NCI-H345 treated with DMSO at 0.1 percent for 48 hours (cell line): ENCODE measurements at regions not wholly inside any gene's neighbourhood (a gene's known extent, or its start where the extent isn't known, plus 50 kb on each side); places are given as distances from the start of the nearest gene placed in this dataset.

Experiments used
- DNase-seq: peaks from one replicate; lab custom pipeline; 2025; ENCODE audit not compliant: unreplicated experiment; lab: John Stamatoyannopoulos, UW

- DNase-seq: no peak
These were observed 349.9 kb downstream of the RPS24 start for GRCh38 chr10:78383378-78384048.

GRCh38 chr10:78384049-78384431 lies 350.4 kb downstream of the RPS24 start:
- DNase-seq: no peak

- DNase-seq: no peak
These were observed 351.9 kb downstream of the RPS24 start for GRCh38 chr10:78385599-78385998.

- no peak for DNase-seq
These were observed 352.8 kb downstream of the RPS24 start for GRCh38 chr10:78386509-78386908.

DNA sequence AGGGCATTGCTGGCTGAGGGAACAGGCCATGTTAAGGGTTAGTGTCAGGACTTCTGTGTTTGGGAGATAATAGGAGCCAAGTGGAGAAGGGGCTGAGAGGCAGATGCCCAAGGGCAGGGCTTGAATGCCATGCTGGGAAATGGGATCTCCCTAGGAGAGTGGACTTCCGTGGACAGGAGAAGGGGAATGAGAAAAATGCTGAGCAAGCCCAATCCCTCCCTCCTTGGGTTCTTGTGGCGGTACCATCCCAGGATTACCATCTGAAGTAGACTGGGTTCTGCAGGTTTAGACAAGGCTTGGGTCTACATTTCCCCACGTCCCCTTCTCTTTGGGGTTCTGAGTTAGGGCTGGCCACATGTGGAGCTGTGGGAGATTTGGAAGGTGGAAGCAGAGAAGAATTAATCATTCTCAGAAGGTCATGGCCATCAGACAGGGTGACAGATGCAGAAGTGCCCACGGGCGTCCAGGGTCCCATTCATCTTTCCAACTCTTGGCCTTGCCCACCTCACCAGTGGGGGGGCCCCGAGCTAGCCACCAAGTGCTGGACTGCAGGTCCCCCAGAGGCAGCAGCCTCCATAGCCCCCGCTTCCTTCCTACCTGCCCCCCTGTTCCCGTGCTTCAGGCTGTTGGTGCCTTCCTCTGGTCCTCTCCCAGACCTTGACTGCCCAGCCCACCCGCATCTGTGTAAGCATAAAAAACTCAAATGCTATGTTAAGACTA lies 354.8 kb downstream of the RPS24 start:
- DNase-seq: no peak

DNA sequence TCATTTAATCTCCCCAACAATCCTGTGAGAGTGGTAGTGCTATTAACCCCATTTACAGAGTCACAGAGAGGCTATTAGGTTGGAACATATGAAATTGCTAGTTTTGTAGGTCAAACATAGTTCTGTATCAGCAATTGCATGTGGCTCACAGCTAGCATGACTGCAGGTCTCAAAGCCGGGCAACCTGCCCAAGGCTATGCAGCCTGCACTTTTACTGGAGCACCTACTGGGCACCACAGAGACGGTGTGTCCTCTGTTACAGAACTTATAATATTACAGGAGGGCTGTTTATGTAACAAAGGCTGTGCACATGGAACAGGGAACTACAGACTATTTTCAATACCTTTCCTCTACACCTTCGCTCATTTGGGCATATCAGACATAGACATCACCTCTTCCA lies 355.8 kb downstream of the RPS24 start:
- no peak for DNase-seq

DNA sequence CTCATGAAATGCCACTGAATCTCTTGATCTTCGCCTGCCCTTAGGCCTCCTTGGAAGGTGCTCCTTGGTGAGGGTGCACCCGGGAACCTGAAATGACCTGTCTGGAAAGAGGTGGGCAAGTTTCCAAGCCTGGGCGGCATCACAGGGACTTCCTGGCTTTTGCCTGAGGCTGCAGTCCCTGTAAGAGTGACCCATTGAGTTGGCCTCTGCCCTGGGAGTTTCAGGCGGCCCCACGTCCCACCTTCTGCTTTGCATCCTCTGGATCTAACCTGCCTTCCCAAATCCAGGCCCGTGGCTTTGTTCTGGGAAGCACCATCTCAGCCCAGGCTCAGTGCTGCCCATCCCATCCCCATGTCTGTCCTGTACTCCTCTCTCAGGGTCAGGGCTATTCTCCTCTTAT lies 356.4 kb downstream of the RPS24 start:
- no peak for DNase-seq

GRCh38 chr10:78390817-78391216 lies 357.2 kb downstream of the RPS24 start:
- DNase-seq: no peak

GRCh38 chr10:78391585-78391984 lies 357.9 kb downstream of the RPS24 start:
- DNase-seq: no peak

- no peak for DNase-seq
These were observed 358.5 kb downstream of the RPS24 start for GRCh38 chr10:78392197-78392596.

- DNase-seq: no peak
These were observed 359.4 kb downstream of the RPS24 start for GRCh38 chr10:78393094-78393493.

- no peak for DNase-seq
These were observed 360.4 kb downstream of the RPS24 start for GRCh38 chr10:78394047-78394446.

DNA sequence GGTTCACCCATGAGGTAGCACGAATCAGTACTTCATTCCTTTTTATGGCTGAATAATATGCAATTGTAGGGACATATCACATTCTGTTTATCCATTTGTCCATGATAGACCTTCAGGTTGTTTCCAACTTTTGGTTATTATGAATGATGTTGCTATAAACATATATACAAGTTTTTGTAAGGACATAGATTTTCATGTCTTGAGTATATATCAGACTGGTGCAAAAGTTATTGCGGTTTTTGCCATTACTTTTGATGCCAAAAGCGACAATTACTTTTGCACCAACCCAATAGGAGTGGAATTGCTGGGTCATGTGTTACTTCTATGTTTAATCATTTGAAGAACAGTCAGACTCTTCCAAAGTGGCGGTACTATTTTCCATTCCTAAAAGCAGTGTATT lies 361.5 kb downstream of the RPS24 start:
- DNase-seq: no peak

- DNase-seq: no peak
These were observed 363.1 kb downstream of the RPS24 start for GRCh38 chr10:78396754-78397153.

GRCh38 chr10:78397786-78398185 lies 364.1 kb downstream of the RPS24 start:
- DNase-seq: no peak

GRCh38 chr10:78398382-78398781 lies 364.7 kb downstream of the RPS24 start:
- DNase-seq: no peak

DNA sequence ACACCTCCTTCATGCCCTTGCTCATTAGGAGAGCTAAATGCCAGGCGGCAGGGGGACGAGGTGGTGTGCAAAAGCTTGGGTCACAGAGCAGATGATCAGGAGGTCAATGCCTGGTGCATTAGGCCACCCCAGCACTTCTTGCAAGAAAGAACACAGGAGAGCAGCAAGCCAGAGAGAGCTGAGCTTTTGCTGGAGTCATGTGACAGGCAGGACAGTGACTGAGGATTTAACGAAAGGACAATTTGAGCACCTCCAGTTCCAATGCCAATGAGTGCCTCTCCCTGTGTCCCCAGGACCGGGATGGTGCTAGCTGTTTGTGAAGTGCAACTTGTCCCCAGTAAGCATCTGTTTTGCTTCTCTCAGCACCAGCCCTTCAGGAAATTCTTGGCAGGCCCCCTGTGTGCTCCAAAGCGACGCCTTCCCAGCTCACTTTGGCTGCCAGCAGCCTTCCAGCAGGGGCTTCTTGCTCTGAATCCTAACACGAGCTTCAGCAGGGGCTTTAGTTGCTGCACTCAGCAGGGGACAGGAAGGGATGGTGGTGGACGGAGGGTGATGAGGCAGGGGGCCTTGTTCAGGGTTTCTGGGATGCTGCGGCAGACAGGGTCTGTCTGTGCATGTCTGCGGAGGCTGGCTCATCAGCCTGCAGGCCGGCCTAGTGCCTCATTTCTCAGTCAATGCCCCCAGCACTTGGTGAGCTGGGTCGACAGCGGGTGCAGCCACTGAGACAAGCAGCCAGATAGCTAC lies 368.1 kb downstream of the RPS24 start:
- DNase-seq: no peak

DNA sequence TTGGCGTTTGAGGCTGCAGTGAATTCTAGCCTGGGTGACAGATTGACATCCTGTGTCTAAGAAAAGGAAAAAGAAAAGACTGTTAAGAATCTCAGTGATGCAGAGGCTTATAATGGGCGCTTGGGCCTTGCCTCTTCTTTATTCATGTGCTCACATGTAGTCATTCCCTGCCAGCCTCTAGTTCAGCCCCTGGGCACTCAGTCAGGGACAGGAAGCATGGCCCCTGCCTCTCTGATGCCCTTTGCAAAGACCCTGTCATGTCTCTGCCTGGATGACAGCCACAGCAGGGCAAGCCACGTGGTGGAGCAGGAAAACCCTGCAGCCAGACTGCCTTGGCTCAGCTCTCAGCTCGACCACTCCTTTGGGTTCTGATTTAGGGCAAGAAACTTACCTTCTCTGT lies 368.9 kb downstream of the RPS24 start:
- DNase-seq: no peak

GRCh38 chr10:78403781-78404180 lies 370.1 kb downstream of the RPS24 start:
- DNase-seq: no peak

DNA sequence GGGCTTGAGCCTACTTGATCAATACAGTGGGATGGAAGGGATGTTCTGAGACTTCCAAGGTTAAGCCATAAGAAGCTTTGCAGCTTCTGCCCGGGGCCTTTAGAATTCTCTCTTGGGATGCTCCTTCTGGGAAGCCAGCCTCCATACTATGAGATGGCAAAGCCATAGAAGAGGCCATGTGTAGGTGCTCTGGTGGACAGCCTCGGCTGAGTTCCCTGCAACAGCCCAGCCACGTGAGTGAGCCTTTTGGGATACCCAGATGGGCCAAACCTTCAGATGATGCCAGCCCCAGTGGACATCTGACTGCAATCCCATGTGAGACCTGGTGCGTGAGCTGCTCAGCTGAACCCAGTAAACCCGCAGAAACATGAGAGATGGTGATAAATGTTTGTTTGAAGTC lies 370.6 kb downstream of the RPS24 start:
- DNase-seq: no peak

DNA sequence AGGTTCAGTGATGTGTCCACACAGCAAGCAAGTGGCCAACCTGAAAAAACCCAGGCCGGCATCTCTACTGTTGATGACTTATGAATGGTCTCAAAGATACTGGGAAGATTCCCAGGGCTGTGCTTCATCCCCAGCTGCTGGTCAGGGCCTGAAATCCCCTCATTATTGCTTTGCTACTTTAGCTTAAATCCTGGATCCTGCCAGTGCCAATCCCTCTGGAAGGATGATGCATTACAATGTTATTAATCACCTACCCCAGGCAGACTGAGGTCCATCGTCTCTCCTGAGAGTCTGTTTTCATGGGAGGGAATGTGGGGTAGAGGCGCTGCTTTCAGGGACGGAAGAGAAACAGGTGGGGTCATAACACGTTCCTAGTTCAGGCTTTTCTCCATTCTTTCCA lies 371.6 kb downstream of the RPS24 start:
- DNase-seq: no peak

DNA sequence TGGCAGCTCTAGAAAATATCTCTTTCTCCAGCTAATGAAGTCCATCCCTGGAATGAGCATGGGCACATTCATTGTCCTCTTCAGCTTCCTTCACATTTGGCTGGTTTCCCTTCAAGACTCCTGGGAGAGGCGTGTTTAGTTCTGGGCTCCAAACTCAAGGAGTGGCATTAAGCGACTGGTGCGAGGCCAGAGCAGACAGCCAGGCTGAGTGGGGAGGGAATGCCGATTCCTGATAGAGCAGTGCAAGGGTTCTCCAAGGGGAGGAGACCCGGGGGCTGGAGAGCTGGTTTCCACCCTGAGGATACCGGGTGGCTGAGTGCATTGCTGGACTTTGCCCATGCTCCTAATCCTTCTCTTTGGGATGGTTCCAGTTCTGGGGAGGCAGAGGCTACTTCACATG lies 372.1 kb downstream of the RPS24 start:
- DNase-seq: no peak
